Muscle of back (tissue), 3 donors: ENCODE measurements at regions not wholly inside any gene's neighbourhood (a gene's known extent, or its start where the extent isn't known, plus 50 kb on each side); places are given as distances from the start of the nearest gene placed in this dataset.
A peak's percentile ranks its signal among the peaks of the same experiment; 100 is the strongest.
"Not testable (repeated sequence)": the region's sequence is repeated elsewhere in the genome, so short reads cannot be mapped to it uniquely, and the experiment has no call there.

ENCODE experiments used
- DNase-seq, 3 donors: peaks; one replicate each; pipeline versions ENCODE4 v3.0.0 to v3.0.0-alpha.2; 2013

DNA sequence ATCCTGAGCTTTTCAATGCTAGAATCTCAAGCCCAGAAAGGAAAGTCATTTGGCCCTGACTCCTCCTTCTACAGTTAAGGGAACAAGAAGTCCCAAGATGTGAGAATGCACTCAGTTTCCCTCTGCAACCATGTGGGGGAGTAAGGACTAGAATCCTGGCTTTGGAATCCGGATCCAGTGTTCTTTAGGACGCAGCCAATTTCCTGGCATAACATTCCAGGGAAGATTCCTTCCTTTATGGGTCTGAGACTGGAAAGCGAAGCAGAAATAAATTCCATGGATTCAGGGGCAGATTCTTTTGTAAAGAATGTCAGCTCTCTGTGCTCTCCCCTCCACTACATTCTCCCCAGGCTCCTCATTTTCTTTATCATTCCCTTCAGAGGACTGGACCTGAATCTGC lies 151.8 kb upstream of the SOX14 start:
- DNase-seq = peak in 2 of 3 donors; percentile 24 to 48

DNA sequence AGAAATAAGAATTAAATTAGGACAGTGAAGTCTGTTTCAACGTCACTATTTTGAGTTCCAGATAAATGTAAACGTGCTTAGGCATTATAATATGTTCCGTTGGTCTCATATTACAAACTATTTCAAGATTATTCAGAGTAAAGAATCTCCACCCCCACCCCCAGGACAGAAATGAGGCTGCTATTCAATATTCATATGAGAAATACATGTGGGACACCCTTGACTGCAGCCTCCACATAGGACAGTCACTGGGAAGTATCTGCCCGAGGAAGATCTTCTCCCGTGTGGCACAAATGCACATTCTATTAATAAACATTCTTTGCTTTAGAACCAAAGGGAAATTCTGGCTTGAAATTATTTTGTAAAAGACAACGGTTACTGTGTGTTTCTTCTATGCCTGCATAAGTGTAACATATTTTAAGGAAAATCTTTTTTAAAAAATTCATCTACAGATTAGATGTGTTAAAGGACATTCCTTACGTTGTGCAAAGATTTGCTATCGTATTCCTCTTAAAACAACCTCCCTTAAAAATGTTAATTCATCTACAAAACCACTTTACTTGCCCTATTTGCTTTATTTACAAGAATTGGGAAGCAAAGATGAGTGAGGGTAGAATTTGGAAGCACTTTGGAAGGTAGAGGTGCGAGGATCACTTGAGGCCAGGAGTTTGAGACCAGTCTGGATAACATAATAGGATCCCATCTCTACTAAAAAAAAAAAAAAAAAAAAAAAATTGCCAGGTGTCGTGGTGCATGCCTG lies 148.3 kb upstream of the SOX14 start:
- DNase-seq = no peak

DNA sequence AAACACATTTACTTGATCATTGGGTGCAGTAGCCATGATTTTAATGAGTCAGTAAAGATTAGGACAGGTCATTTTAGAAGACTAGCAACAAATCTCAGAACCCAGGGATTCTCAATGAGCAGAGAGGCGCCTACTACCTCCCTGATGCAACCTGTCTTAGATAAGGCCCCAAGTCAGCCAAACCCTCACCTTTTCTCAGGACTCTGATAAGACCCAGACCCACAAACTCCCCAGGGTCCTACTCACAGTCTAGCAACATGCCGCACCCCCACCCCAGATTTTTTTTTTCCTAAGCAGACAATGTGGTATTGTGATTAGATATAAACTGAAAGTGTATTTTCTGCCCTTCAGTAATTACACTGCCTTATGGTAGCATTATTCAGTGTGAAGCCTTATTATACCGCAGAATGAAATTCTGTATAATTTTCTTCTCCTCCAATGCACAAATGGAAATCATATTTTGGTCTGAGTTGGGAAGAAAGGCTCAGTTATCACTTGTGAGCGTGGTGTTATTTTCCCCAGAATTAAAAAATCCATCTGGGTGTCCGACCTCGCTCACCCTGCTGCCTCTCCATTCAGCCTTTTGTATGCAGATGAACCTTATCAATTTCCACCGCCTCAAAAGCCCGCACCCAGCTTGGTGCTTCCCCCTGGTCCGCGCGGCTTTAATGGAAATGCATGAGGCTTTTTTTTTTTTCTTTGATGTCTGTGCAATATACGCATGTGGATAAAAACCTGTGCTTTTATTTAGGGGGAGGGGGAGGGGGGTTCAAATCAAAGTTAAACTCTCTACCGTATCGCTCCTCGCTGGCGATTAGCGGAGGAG lies 122.0 kb upstream of the SOX14 start:
- no peak for DNase-seq

DNA sequence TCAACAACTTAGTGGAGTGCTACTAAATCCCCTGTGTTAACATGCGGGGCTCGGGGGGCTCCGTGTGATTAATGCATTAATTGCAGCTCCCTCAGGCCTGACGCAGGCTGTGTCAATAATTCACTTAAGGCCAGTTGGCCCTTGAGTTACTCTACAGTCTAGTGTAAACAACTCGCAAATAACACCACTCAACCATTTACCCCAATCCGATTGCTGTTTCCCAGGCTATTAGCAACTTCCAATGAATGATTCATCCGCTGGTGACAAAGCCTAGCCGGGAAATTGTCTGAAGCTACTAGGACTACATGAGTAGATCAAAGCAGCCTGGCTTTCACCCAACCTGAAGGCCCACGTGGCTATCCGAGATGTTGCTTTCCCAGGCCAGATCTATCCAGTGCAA lies 121.3 kb upstream of the SOX14 start:
- DNase-seq = no peak

DNA sequence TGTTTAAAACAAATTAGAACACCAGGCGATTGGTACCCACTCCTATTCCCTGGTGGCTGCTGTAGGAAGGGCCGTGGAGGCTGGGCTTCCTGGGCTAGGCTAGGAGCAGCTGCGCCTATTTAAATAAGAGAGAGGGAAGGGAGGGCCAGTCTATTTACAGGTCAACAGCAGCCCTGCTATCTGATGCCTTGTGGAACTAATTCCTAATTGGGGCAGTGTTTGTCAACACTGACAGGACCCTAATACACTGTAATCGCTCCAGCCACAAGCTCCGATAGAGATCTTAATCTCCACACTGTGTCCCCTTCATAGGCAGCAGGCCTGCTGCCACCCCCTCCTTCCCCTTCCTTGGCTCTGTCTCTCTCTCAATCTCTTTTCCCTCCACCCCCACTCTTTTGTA lies 116.9 kb upstream of the SOX14 start:
- no peak for DNase-seq

DNA sequence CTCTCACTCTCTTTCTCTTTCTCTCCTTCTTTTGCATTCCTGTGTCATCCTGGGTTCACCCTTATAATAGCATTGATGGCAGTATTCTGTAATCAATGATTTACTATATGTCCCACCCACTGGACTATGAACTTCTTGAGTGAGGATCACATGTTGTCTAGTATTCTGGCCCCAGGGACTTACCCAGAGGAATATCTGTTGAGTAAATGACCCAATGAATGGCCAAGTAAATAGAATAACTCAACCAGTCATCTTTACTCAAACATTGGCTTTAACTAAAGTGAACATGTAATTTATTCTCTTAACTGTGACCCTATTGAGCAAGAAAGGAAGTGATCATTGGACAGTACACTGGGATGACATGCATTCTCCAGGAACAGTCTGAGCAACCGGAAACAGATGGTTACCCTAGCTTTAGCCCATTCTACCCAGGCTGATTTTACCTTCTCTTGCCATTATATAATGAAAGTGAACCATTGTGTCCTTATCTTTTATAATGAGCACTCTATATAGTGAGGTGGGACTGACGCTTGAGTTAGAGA lies 94.5 kb upstream of the SOX14 start:
- DNase-seq = no peak

DNA sequence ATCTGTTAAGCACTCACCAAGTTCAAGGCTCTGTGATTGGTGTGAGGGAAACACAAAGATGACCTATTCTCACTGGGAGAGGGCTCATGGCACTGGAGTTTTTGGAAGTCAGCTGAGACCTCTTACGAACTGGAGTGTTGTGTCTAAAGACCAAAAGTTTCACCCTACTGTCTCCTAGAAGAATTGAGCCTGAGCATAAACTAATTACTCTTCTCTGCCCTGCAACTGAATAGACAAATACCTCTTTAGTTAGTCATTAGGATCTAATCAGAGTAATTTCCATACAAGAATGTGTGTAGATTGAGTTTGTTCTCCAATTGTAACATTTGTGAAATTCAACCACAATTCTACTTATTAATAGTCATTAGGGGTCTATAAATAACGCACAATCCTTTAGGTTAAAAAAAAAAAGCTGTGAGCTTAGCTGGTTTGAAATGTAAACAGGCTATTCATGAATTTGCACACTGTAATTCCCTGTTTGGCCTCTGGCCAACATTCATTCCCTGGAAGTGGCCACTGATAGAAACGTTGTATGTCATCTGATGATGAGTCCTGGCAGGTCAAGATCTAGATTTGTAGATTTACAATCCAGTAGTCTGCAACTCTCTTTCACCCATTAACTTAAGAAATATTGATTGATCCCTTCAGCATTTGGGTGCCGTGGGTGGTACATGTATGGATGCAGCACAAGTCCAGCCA lies 76.8 kb upstream of the SOX14 start:
- DNase-seq = no peak

DNA sequence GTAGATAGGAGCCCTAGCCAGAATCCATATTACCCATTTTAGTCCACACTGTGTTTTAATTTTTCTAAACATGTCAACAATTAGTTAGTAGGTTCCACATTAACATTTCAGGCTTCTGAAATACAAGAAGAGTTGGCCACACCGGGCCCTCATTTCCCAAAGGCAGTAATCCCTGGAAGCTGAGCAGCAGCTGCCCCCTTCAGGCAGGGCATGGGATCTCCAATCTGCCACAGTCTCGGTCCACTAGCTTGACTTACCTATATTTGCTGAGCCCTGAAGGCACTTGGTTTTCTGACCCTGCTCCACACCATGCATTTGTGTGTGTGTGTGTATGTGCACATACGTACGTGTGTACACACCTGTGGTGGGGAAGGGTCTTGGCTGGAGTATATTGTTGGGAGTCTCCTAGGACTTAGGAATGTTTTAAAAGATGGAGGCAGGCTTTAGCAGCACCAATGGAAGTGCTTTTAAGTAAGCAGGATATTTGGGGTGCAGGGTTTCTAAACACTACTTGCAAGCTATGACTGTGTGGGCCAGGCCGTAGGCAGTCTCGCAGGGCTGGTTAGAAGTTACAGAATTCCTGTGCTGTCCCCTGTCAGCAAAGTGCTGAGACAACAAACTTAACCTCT lies 71.2 kb upstream of the SOX14 start:
- DNase-seq = peak in 1 of 3 donors; percentile 4

DNA sequence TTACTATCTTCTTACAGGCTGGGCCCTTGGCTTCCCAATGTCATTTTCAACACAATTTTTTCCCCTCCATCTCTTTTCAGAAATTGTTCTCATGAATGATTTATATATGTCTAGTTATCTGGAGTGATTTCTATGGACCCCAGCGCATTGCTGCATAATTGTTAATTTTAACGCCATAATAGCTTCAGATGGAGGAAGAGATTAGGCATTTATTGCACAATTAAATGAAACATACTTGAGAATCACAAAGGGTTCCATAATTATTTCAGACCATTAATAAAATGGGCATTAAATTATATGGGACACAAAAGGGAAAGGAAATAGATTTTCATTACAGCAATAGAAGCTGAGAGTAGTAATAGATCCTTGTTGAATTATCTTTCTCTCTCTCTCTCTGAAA lies 70.3 kb upstream of the SOX14 start:
- DNase-seq = no peak

DNA sequence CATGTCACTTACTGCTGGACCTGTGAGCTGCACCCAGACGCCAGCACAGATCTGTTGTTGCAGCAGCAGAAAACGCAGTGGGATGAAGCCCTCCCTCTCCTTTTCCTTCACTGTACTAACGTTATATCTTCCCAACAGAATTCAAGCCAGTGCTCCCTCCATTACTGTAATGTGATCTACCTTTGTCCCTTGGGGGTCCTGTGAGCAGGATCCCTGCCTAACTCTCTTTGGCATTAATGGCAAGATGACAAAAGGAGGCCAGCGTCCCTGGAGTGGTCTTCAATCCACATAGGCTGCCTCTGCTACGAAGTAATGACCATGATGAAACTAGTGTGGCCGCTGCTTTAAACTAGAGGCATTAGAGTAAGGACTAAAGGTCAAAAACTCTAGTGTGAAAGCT lies 69.3 kb upstream of the SOX14 start:
- no peak for DNase-seq

DNA sequence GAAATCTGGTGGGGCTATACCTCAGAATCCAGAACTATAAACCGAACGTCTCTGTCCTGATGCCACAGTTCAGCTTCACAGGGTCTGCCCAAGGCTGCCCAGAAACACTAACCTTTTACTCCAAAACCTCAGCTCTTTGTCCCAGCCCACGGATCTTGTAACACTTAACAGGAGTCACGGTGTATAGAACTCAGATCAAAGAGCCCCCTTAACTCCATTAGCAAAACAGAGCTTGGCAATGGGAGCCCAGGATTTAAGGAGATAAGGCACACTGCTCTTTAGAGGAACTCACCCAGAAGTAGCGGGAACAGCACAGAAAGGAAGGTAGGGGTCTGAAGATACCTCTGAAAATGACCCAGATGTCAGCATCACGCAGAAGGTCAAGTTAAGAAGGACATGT lies 68.8 kb upstream of the SOX14 start:
- DNase-seq = no peak

DNA sequence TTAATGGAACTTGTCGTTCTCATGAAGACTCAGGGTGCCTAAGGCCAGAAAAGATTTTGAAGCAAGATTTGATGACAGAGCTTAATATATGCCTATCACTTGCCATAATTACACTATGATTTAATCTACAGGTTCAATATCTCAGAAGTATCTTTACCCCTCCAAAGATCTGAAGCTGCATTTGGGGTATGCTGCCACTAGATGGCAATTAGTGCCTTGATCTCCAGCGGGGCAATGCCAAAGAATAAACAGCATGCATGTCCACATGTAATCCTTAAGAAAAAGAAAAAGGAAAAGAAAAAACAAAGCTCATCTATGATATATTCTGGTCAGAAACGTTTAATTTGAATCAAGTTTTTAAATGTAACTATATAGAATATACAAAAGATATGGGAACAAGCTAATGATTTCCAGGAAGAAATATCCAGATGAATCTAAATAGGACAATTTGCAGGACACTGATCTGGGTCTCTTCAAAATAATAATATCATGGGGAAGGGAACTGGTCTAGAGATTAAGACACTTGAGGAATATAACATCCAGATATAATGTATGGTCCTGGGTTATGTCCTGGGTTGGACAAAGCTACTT lies 55.0 kb upstream of the SOX14 start:
- DNase-seq = no peak

DNA sequence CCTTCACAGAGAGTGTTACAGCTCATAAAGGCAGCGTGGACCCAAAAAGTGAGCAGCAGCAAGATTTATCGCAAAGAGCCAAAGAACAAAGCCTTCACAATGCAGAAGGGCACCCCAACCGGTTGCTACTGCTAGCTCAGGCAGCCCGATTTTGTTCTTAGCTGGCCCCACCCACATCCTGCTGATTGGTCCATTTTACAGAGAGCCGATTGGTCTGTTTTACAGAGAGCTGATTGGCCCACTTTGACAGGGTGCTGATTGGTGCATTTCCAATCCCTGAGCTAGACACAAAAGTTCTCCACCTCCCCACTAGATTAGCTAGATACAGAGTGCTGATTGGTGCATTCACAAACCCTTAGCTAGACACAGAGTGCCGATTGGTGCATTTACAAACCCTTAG lies 50.1 kb upstream of the SOX14 start:
- not testable (repeated sequence) for DNase-seq
